HG03064 (cell line): ENCODE measurements at regions not wholly inside any gene's neighbourhood (a gene's known extent, or its start where the extent isn't known, plus 50 kb on each side); places are given as distances from the start of the nearest gene placed in this dataset.

Experiments used
- ATAC-seq: cut with Tn5 transposase; IDR thresholded peaks from one replicate; pipeline ENCODE4 v1.9.1; 2021; ENCODE audit warnings: low read depth; ENCODE audit not compliant: unreplicated experiment

GRCh38 chr5:93123127-93123526 is 457.9 kb downstream of the NR2F1-AS1 start:
- no peak for ATAC-seq

GRCh38 chr5:93122446-93122845 is 458.6 kb downstream of the NR2F1-AS1 start:
- no peak for ATAC-seq

GRCh38 chr5:93120771-93121170 is 460.2 kb downstream of the NR2F1-AS1 start:
- ATAC-seq, result no peak

- ATAC-seq, result no peak
Observed at GRCh38 chr5:93120051-93120450, 461.0 kb downstream of the NR2F1-AS1 start.

- no peak for ATAC-seq
Observed at GRCh38 chr5:93117751-93118531, 463.1 kb downstream of the NR2F1-AS1 start.

GRCh38 chr5:93107805-93108520 is 473.1 kb downstream of the NR2F1-AS1 start:
- ATAC-seq, result no peak

GRCh38 chr5:93107141-93107540 is 473.9 kb downstream of the NR2F1-AS1 start:
- no peak for ATAC-seq

GRCh38 chr5:93101661-93102060 is 479.4 kb downstream of the NR2F1-AS1 start:
- ATAC-seq, result no peak

GRCh38 chr5:93100976-93101375 is 480.0 kb downstream of the NR2F1-AS1 start:
- ATAC-seq, result no peak

- no peak for ATAC-seq
Observed at GRCh38 chr5:93100428-93100827, 480.6 kb downstream of the NR2F1-AS1 start.

GRCh38 chr5:93099902-93100347 is 481.1 kb downstream of the NR2F1-AS1 start:
- no peak for ATAC-seq

GRCh38 chr5:93096561-93096960 is 484.5 kb downstream of the NR2F1-AS1 start:
- ATAC-seq, result no peak

- ATAC-seq, result no peak
Observed at GRCh38 chr5:93092349-93093105, 488.5 kb downstream of the NR2F1-AS1 start.

GRCh38 chr5:93090698-93091097 is 490.3 kb downstream of the NR2F1-AS1 start:
- no peak for ATAC-seq

- no peak for ATAC-seq
Observed at GRCh38 chr5:93088592-93089389, 492.2 kb downstream of the NR2F1-AS1 start.

- no peak for ATAC-seq
Observed at GRCh38 chr5:93087326-93087725, 493.7 kb downstream of the NR2F1-AS1 start.

- no peak for ATAC-seq
Observed at GRCh38 chr5:93082981-93083380, 498.0 kb downstream of the NR2F1-AS1 start.

GRCh38 chr5:93079046-93079445 is 502.0 kb downstream of the NR2F1-AS1 start:
- no peak for ATAC-seq

GRCh38 chr5:93078082-93079038 is 502.7 kb downstream of the NR2F1-AS1 start:
- ATAC-seq, result peak; percentile 74
